ENCODE measurements at regions not wholly inside any gene's neighbourhood (a gene's known extent, or its start where the extent isn't known, plus 50 kb on each side); places are given as distances from the start of the nearest gene placed in this dataset.
"Not testable (repeated sequence)": the region's sequence is repeated elsewhere in the genome, so short reads cannot be mapped to it uniquely, and the experiment has no call there.

GRCh38 chr4:187883049-187883448, 112.5 kb upstream of the ZFP42 start:
- no peak for DNase-seq

GRCh38 chr4:187883836-187884475, 111.6 kb upstream of the ZFP42 start:
- DNase-seq: no peak

GRCh38 chr4:187887906-187888305, 107.7 kb upstream of the ZFP42 start:
- DNase-seq: no peak

- no peak for DNase-seq
These were observed 105.9 kb upstream of the ZFP42 start for GRCh38 chr4:187889651-187890050.

- no peak for DNase-seq
These were observed 102.2 kb upstream of the ZFP42 start for GRCh38 chr4:187893418-187893817.

GRCh38 chr4:187903106-187903505, 92.5 kb upstream of the ZFP42 start:
- DNase-seq: no peak

- no peak for DNase-seq
These were observed 91.9 kb upstream of the ZFP42 start for GRCh38 chr4:187903700-187904099.

GRCh38 chr4:187908079-187908561, 87.5 kb upstream of the ZFP42 start:
- no peak for DNase-seq

- DNase-seq: no peak
These were observed 86.8 kb upstream of the ZFP42 start for GRCh38 chr4:187908731-187909130.

- no peak for DNase-seq
These were observed 84.8 kb upstream of the ZFP42 start for GRCh38 chr4:187910741-187911140.

GRCh38 chr4:187915406-187915805, 80.2 kb upstream of the ZFP42 start:
- not testable (repeated sequence) for DNase-seq

- DNase-seq: no peak
These were observed 75.6 kb upstream of the ZFP42 start for GRCh38 chr4:187919966-187920365.

- no peak for DNase-seq
These were observed 73.5 kb upstream of the ZFP42 start for GRCh38 chr4:187921946-187922623.

GRCh38 chr4:187929024-187929423, 66.5 kb upstream of the ZFP42 start:
- no peak for DNase-seq

GRCh38 chr4:187934766-187935165, 60.8 kb upstream of the ZFP42 start:
- DNase-seq: no peak

- DNase-seq: no peak
These were observed 58.0 kb upstream of the ZFP42 start for GRCh38 chr4:187937557-187937956.

- DNase-seq: no peak
These were observed 55.3 kb upstream of the ZFP42 start for GRCh38 chr4:187940299-187940698.

GRCh38 chr4:187942968-187943367, 52.6 kb upstream of the ZFP42 start:
- no peak for DNase-seq

GRCh38 chr4:187944179-187944578, 51.4 kb upstream of the ZFP42 start:
- DNase-seq: no peak

Measured in DMS153 (cell line).